Amniotic stem cell (primary cell): ENCODE measurements at regions not wholly inside any gene's neighbourhood (a gene's known extent, or its start where the extent isn't known, plus 50 kb on each side); places are given as distances from the start of the nearest gene placed in this dataset.

Experiments used
- DNase-seq: peaks from one replicate; lab custom pipeline; 2025; lab: John Stamatoyannopoulos, UW

- no peak for DNase-seq
These were observed 74.3 kb downstream of the ANKRD7 start for GRCh38 chr7:118298771-118299170.

GRCh38 chr7:118300177-118300576 lies 75.7 kb downstream of the ANKRD7 start:
- DNase-seq: no peak

DNA sequence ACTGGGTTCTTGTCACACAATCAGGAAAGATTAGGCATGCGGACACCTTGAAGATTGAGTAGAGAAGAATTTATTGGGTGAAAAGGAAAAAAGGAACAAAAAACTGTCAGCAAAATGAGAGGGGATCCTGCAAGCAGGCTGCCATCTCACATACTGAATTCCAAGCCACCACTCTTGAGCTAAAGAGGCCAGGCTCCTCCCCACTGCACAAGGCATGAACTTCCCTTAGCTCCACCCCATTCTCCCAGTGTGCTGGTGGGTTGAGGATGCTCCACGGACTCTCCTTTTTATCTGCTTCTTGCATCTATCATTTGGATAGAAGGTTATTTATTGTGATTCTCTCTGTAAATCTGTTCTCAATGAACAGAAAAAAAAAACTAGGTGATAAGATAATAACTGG lies 79.6 kb downstream of the ANKRD7 start:
- no peak for DNase-seq

- DNase-seq: no peak
These were observed 81.2 kb downstream of the ANKRD7 start for GRCh38 chr7:118305671-118306070.

DNA sequence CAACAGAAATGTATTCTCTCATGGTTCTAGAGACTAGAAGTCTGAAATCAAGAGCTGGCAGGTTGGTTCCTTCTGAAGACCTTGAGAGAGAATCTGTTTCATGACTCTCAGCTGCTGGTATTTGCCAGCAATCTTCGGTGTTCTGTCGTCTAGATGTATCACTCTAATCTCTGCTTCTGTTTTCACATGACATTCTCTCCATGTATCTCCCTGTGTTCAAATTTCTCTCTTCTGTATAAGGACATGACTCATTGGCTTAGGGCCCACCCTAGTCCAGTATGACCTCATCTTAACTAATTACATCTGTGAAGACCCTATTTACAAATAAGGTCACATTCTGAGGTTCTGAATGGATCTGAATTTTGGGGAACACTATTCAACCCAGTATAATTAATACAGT lies 82.3 kb downstream of the ANKRD7 start:
- no peak for DNase-seq

- DNase-seq: no peak
These were observed 86.8 kb downstream of the ANKRD7 start for GRCh38 chr7:118311121-118311836.

GRCh38 chr7:118312051-118312450 lies 87.5 kb downstream of the ANKRD7 start:
- DNase-seq: no peak

GRCh38 chr7:118312966-118313365 lies 88.5 kb downstream of the ANKRD7 start:
- no peak for DNase-seq

GRCh38 chr7:118324790-118325449 lies 100.4 kb downstream of the ANKRD7 start:
- DNase-seq: no peak

- no peak for DNase-seq
These were observed 100.9 kb downstream of the ANKRD7 start for GRCh38 chr7:118325450-118325808.

GRCh38 chr7:118327174-118327573 lies 102.7 kb downstream of the ANKRD7 start:
- DNase-seq: no peak

DNA sequence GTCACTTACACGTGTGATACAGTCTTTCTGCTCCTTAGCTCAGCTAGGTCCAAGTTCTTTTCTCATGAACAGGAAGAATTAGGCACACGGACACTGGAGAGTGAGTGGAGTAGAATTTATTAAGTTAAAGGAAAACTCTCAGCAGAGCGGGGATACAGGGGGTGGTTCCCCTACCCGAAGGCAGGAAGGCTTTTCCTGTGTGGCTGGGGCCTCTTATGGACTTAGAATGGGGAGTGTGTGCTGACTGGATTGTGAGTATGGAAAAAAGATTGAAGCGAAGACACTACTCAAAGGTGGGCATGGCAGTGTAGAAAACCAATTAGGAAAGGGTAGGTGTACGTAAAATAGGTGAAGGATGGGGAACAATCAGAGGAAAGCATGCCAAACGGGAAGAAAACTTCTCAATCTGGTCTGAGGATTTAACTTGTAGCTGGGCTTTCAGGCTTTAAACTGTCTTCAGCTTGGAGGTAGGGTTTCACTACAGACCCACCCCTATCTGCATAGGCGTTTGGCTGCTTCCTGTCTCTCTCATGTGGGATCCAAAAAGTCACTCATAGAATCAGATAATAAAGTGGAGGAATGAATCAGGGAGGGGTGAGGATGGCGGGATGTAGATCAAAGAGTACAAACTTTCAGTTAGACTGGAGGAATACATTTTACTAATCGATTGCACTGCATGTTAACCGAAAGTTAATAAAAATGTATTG lies 104.2 kb downstream of the ANKRD7 start:
- DNase-seq: no peak

DNA sequence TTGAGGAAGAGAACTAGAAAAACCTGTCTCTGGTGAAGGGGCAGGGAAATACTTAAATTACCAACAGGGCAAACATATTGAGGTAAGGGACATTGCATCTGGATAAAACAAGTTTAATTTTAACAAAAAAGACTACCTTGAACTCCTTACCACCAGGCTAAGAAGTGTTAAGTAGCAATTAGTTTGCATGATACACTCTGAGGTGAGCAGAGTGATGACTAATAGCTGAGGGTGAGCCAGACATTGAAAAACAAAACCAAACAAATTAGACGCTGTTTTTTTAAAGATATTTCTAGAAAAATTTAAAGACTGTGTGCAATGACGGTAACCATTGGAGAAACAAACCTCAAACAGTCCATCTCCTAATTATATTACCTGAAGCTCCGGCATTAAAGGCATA lies 105.9 kb downstream of the ANKRD7 start:
- DNase-seq: no peak

GRCh38 chr7:118346748-118347147 lies 122.2 kb downstream of the ANKRD7 start:
- DNase-seq: no peak

GRCh38 chr7:118349604-118350003 lies 125.1 kb downstream of the ANKRD7 start:
- DNase-seq: no peak

- no peak for DNase-seq
These were observed 125.8 kb downstream of the ANKRD7 start for GRCh38 chr7:118350260-118350659.

GRCh38 chr7:118352867-118353453 lies 128.5 kb downstream of the ANKRD7 start:
- no peak for DNase-seq

GRCh38 chr7:118366363-118366762 lies 141.9 kb downstream of the ANKRD7 start:
- no peak for DNase-seq

GRCh38 chr7:118368958-118369357 lies 144.5 kb downstream of the ANKRD7 start:
- no peak for DNase-seq

DNA sequence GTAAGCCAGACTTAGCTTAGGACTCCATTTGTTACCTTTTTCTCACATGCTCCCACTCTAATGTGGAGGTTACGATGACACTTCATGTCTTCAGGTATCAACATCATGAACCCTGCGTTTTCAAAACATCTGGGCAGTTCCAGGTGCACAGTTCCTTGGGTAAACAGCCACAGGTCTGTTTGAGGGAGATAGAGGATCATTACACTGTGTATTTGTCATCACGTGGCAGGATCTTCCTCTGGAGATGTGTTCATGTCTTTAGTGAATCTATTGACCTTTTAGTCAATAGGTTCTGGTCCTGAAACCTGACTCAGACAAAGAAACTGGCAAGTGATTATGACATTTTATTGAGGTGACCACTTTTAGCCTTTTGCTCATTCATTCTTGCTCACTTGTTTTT lies 145.5 kb downstream of the ANKRD7 start:
- DNase-seq: no peak

- DNase-seq: no peak
These were observed 148.0 kb downstream of the ANKRD7 start for GRCh38 chr7:118372530-118372929.

GRCh38 chr7:118389629-118390028 lies 165.1 kb downstream of the ANKRD7 start:
- DNase-seq: no peak

DNA sequence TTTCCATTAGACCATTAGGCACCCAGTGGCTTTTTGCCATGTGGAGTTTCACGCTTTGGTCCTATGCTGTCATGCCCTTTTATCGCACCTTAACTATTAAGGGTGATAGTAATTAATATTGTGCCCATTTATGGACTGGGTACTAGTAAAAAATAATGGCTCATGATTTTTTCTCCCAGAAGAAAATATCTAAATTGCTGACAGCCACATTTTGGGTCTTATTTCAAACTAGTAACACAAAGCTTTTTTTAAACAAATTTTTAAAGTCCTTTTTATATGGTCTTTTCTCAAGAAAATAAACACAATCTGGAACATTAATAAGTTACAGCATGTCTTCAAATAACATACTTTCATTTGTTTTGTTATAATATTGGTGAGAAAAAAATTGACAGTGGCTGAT lies 179.7 kb downstream of the ANKRD7 start:
- DNase-seq: no peak
